ENCODE measurements at regions not wholly inside any gene's neighbourhood (a gene's known extent, or its start where the extent isn't known, plus 50 kb on each side); places are given as distances from the start of the nearest gene placed in this dataset.

DNA sequence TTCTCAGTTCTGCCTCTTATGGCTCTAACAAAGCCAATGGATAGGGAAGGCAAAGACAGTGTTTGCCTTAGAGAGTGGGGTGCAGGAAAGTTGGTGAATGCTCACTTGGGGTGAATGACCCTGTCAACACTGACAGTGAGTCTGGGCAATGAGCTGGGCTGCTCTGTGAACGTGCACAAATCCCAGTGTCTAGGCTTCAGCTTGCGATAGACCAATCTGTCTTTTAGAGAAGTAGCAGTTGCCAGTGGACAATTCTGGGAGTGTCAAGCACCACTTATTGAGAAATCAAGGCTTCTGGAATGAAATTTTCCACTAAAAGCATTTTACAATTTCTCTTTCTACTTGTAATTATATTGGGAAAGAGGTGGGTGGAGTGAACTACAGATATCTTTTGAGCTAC lies 141.4 kb downstream of the HERPUD2 start:
- TF ChIP-seq, protein P1, sequence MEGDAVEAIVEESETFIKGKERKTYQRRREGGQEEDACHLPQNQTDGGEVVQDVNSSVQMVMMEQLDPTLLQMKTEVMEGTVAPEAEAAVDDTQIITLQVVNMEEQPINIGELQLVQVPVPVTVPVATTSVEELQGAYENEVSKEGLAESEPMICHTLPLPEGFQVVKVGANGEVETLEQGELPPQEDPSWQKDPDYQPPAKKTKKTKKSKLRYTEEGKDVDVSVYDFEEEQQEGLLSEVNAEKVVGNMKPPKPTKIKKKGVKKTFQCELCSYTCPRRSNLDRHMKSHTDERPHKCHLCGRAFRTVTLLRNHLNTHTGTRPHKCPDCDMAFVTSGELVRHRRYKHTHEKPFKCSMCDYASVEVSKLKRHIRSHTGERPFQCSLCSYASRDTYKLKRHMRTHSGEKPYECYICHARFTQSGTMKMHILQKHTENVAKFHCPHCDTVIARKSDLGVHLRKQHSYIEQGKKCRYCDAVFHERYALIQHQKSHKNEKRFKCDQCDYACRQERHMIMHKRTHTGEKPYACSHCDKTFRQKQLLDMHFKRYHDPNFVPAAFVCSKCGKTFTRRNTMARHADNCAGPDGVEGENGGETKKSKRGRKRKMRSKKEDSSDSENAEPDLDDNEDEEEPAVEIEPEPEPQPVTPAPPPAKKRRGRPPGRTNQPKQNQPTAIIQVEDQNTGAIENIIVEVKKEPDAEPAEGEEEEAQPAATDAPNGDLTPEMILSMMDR (IDR thresholded peaks at IDR 0.05), result no peak
- no peak for TF ChIP-seq POLR2A (IDR thresholded peaks at IDR 0.05)
